ENCODE measurements at regions not wholly inside any gene's neighbourhood (a gene's known extent, or its start where the extent isn't known, plus 50 kb on each side); places are given as distances from the start of the nearest gene placed in this dataset.

DNA sequence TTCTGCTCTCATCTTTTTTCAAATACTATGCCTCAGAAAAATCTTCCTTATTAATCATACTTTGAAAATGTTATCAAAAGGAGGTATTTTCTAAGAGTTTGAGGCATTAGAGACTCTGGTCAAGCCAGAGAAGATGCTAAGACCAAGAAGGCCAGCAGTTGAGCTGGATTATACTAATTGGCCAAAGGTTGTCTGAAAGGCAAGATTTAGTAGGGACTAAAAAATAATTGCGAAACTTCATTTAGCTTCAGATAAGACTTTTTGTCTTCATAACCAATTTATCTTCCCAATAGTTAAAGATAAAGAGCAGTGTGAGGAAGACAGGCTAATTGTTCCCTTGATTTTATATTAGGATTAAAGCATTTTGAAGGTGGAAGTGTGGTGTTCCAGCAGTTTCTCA, 1412.4 kb upstream of the PCDH7 start:
- ATAC-seq (no peak), DNase-seq (no peak)
- TF ChIP-seq, protein P1, sequence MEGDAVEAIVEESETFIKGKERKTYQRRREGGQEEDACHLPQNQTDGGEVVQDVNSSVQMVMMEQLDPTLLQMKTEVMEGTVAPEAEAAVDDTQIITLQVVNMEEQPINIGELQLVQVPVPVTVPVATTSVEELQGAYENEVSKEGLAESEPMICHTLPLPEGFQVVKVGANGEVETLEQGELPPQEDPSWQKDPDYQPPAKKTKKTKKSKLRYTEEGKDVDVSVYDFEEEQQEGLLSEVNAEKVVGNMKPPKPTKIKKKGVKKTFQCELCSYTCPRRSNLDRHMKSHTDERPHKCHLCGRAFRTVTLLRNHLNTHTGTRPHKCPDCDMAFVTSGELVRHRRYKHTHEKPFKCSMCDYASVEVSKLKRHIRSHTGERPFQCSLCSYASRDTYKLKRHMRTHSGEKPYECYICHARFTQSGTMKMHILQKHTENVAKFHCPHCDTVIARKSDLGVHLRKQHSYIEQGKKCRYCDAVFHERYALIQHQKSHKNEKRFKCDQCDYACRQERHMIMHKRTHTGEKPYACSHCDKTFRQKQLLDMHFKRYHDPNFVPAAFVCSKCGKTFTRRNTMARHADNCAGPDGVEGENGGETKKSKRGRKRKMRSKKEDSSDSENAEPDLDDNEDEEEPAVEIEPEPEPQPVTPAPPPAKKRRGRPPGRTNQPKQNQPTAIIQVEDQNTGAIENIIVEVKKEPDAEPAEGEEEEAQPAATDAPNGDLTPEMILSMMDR (IDR thresholded peaks at IDR 0.05), result no peak
- peaks cover 15% of the 10 kb centered on the region for H3K9me3 ChIP-seq
- no peak overlapping the region for H3K4me3 ChIP-seq
- intact Hi-C loops (cut with DNase I, micrococcal nuclease), result no loop called here
- H3K36me3 ChIP-seq (ENCODE audit: low read depth), result no peaks in the 10 kb centered on the region
- H3K4me1 ChIP-seq (ENCODE audit: low read depth), result no peaks in the 10 kb centered on the region

DNA sequence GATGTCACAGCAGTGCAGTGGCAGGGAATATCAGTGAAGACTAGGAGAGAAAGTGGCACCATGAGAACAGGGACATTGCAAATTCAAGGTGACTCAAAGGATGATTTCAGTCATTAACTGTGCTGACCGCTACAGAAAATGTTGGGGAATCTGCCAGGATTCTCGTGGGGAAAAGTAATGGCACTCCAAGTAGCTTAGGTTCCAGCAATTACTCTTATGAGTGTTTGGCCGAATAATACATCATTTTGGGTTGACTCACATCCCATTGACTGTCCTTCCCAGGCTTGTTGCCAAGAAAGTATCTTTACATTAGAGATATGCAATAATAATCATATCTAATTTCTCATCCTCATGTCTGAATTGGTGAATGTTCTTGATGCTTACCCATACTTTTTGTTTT, 1411.1 kb upstream of the PCDH7 start:
- no peak for ATAC-seq
- TF ChIP-seq, protein P1 (IDR thresholded peaks at IDR 0.05), result no peak
- intact Hi-C loops (cut with DNase I, micrococcal nuclease), result no loop called here

DNA sequence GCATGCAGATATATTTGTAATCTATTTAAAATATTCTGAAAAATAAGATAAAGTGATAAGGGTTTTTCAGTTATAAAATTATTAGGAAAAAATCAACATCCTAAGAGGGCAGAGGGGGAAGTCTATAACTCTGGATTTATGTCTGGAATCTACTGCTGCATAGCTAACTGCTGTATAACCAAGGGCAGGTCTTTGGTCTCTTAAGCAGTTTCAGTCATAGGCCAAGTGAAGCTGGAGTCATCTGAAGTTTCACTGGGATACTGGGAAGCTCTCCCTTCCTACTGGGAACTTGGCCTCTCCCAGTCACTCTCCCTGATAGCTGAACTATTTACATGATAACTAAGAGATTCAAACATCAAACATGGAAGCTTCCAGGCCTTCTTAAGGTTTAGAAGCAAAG, 1409.9 kb upstream of the PCDH7 start:
- no peak for ATAC-seq
- H3K4me3 ChIP-seq, result no peak overlapping the region
- TF ChIP-seq, protein P1 (IDR thresholded peaks at IDR 0.05), result no peak
- no peaks in the 10 kb centered on the region for H3K36me3 ChIP-seq (ENCODE audit: low read depth)
- no peaks in the 10 kb centered on the region for H3K4me1 ChIP-seq (ENCODE audit: low read depth)
- no peak for DNase-seq
- intact Hi-C loops (cut with DNase I, micrococcal nuclease), result no loop called here
- peaks cover 12% of the 10 kb centered on the region for H3K9me3 ChIP-seq

More for the DNA sequence above, 1411.1 kb upstream of the PCDH7 start:
- Histone ChIP-seq H3K36me3 (ENCODE audit: low read depth) (no peaks in the 10 kb centered on the region), H3K4me1 (ENCODE audit: low read depth) (no peaks in the 10 kb centered on the region), H3K4me3 (no peak overlapping the region), H3K9me3 (peaks cover 15% of the 10 kb centered on the region)
- DNase-seq, result no peak

DNA sequence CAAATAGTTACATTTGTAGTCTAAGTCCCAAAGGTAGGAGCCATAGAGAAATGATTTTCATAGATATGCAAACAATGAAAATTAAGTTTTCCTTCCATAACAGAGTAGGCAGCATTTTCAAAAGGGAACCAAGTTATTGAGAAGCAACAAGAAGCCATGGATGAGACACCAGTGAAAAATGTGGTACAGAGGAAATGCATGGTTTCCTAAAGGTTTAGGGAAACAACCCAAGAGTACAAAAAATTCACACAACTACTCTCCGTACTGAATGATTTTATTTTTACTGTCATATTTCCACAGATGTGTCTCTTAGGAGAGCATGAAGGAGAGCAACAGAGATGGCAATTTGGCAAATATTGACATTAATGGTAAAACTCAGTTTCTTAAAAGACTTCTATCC, 1408.9 kb upstream of the PCDH7 start:
- Histone ChIP-seq H3K36me3 (ENCODE audit: low read depth) (no peaks in the 10 kb centered on the region), H3K4me1 (ENCODE audit: low read depth) (no peaks in the 10 kb centered on the region), H3K9me3 (peaks cover 12% of the 10 kb centered on the region), H3K4me3 (no peak overlapping the region)
- no peak for ATAC-seq
- intact Hi-C loops (cut with DNase I, micrococcal nuclease), result no loop called here
- TF ChIP-seq, protein P1 (IDR thresholded peaks at IDR 0.05), result no peak
- DNase-seq, result no peak

DNA sequence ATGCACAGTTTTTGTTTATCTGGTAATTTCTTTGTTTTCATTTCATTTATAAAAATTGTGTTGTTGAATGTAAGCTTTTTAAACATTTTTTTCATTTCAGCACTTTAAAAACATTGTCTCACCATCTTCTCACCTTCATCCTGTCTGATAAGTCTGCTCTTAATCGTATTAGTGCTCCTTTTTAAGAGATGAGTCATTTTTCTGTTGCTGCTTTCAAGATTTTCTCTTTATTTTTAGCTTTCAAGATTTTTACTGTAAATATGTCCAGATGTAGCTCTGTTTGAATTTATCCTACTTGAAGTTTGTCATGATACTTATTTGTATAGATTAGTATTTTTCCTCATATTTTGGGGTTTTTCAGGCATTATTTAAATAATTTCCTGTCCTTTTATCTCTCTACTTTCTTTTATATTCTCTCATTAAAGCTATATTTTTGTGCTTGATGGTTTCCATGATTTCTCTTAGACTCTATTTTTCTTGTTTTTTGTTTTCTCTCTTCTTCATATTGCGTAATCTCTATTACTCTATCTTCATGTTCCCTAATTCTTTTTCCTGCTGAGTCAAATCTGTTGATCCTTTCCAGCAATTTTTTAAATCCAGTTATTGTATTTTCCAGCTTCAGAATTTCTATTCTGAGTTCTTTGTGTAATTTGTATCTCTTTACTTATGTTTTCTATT, 1400.4 kb upstream of the PCDH7 start:
- Histone ChIP-seq H3K9me3 (peaks cover 27% of the 10 kb centered on the region), H3K4me1 (ENCODE audit: low read depth) (no peaks in the 10 kb centered on the region), H3K4me3 (no peak overlapping the region), H3K36me3 (ENCODE audit: low read depth) (no peaks in the 10 kb centered on the region)
- ATAC-seq (no peak), DNase-seq (no peak)
- TF ChIP-seq, protein P1 (IDR thresholded peaks at IDR 0.05), result no peak
- intact Hi-C loops (cut with DNase I, micrococcal nuclease), result no loop called here

Measured in mucosa of descending colon (tissue), 3 donors.